GM23338 (cell line): ENCODE measurements at regions not wholly inside any gene's neighbourhood (a gene's known extent, or its start where the extent isn't known, plus 50 kb on each side); places are given as distances from the start of the nearest gene placed in this dataset.

Experiments used
- ATAC-seq: fragments of 200-7000 bp; cut with Tn5 transposase; 3 replicates; pipeline ENCODE4 v1.9.1; 2020
- DNase-seq: peaks from one replicate; pipeline ENCODE4 v3.0.0-alpha.2; 2015; ENCODE audit warnings: low spot score
- H2AFZ ChIP-seq: fragments of 200-600 bp; sonication (generic); 2 replicates; pipeline ENCODE4 v1.8.0; 2016; ENCODE audit warnings: antibody characterized with exemption, mild to moderate bottlenecking, moderate library complexity
- H3F3A ChIP-seq: fragments of 200-600 bp; sonication (generic); replicated peaks from 2 replicates; pipeline ENCODE4 v1.8.0; 2017; ENCODE audit warnings: antibody characterized with exemption, mixed run types, low read depth
- H3K27ac ChIP-seq: fragments of 200-600 bp; sonication (generic); 2 replicates; pipeline ENCODE4 v1.6.1; 2016; ENCODE audit warnings: low read depth
- H3K27me3 ChIP-seq: fragments of 200-600 bp; sonication (generic); 2 replicates; pipeline ENCODE4 v1.8.0; 2016; ENCODE audit warnings: mild to moderate bottlenecking, mixed run types, moderate library complexity; ENCODE audit not compliant: insufficient read depth
- H3K36me3 ChIP-seq: fragments of 200-600 bp; sonication (generic); 2 replicates; pipeline ENCODE4 v1.8.0; 2016; ENCODE audit warnings: mild to moderate bottlenecking; ENCODE audit not compliant: insufficient read depth
- H3K4me1 ChIP-seq: fragments of 200-600 bp; sonication (generic); 2 replicates; pipeline ENCODE4 v1.8.0; 2016; ENCODE audit warnings: mild to moderate bottlenecking, moderate library complexity; ENCODE audit not compliant: insufficient read depth
- H3K4me2 ChIP-seq: fragments of 200-600 bp; sonication (generic); 2 replicates; pipeline ENCODE4 v1.7.1; 2017; ENCODE audit warnings: mixed run types
- H3K4me3 ChIP-seq: fragments of 200-600 bp; sonication (generic); 2 replicates; pipeline ENCODE4 v1.6.1; 2016; ENCODE audit warnings: mixed run types
- H3K79me2 ChIP-seq: fragments of 200-600 bp; sonication (generic); replicated peaks from 2 replicates; pipeline ENCODE4 v1.8.0; 2017; ENCODE audit warnings: mild to moderate bottlenecking; ENCODE audit not compliant: insufficient read depth
- H3K9me2 ChIP-seq: fragments of 200-600 bp; sonication (generic); 2 replicates; pipeline ENCODE4 v1.8.0; 2017; ENCODE audit not compliant: insufficient read depth
- H4K20me1 ChIP-seq: fragments of 200-600 bp; sonication (generic); replicated peaks from 2 replicates; pipeline ENCODE4 v1.8.0; 2017; ENCODE audit warnings: mild to moderate bottlenecking; ENCODE audit not compliant: insufficient read depth
- H3K27ac Mint-ChIP-seq: 2 replicates; pipeline ENCODE4 v1.8.0; 2020; ENCODE audit warnings: inconsistent platforms, mild to moderate bottlenecking, moderate library complexity, mixed read lengths
- H3K27me3 Mint-ChIP-seq: 3 replicates; pipeline ENCODE4 v1.8.0; 2022; ENCODE audit warnings: low read depth, mild to moderate bottlenecking, moderate library complexity, mixed read lengths, inconsistent platforms; ENCODE audit not compliant: insufficient read depth, poor library complexity
- H3K36me3 Mint-ChIP-seq: 3 replicates; pipeline ENCODE4 v1.8.0; 2021; ENCODE audit warnings: low read depth, mild to moderate bottlenecking, inconsistent platforms, moderate library complexity, mixed read lengths
- H3K4me1 Mint-ChIP-seq: 3 replicates; pipeline ENCODE4 v1.8.0; 2020; ENCODE audit warnings: mild to moderate bottlenecking, inconsistent platforms, mixed read lengths
- H3K4me3 Mint-ChIP-seq: 3 replicates; pipeline ENCODE4 v1.8.0; 2021; ENCODE audit warnings: moderate library complexity, mild to moderate bottlenecking, inconsistent platforms, mixed read lengths
- H3K9me3 Mint-ChIP-seq: 3 replicates; pipeline ENCODE4 v1.8.0; 2020; ENCODE audit warnings: moderate library complexity, mild to moderate bottlenecking, inconsistent platforms, mixed read lengths
- CREB1 ChIP-seq: fragments of 250-450 bp; sonication (Bioruptor Pico); IDR thresholded peaks from 2 replicates; pipeline ENCODE4 v1.5.0; 2020; ENCODE audit warnings: low read depth, mild to moderate bottlenecking, moderate library complexity
- CTCF ChIP-seq, 2 experiments: fragments of 200-600 bp in 1 of 2; sonication (generic) in 1 of 2; conservative IDR thresholded peaks; 2 replicates each; pipeline versions ENCODE4 v1.5.1 to v1.6.1; 2016 to 2017; ENCODE audit warnings: antibody characterized with exemption in 2 of 2, low read depth in 2 of 2, mild to moderate bottlenecking in 2 of 2, moderate library complexity in 1 of 2
- EZH2 ChIP-seq: fragments of 200-600 bp; sonication (generic); IDR thresholded peaks from one replicate; pipeline ENCODE4 v1.8.0; 2017; ENCODE audit warnings: antibody characterized with exemption, mild to moderate bottlenecking, low read depth; ENCODE audit not compliant: unreplicated experiment
- EZH2phosphoT487 ChIP-seq: fragments of 200-600 bp; sonication (generic); IDR thresholded peaks from one replicate; pipeline ENCODE4 v1.8.1; 2018; ENCODE audit warnings: antibody characterized with exemption; ENCODE audit not compliant: unreplicated experiment
- JUNB ChIP-seq: IDR thresholded peaks from one replicate; pipeline ENCODE4 v1.6.1; 2016; ENCODE audit warnings: antibody characterized with exemption; ENCODE audit not compliant: unreplicated experiment
- NANOG ChIP-seq: IDR thresholded peaks from 2 replicates; pipeline ENCODE4 v1.6.1; 2016; ENCODE audit warnings: antibody characterized with exemption, borderline replicate concordance
- POLR2AphosphoS5 ChIP-seq: IDR thresholded peaks from 2 replicates; pipeline ENCODE4 v1.6.1; 2016; ENCODE audit warnings: antibody characterized with exemption, low read depth
- REST ChIP-seq: IDR thresholded peaks from one replicate; pipeline ENCODE4 v1.6.1; 2018; ENCODE audit warnings: antibody characterized with exemption; ENCODE audit not compliant: unreplicated experiment
- STAT1 ChIP-seq: IDR thresholded peaks from one replicate; pipeline ENCODE4 v1.6.1; 2016; ENCODE audit warnings: antibody characterized with exemption; ENCODE audit not compliant: unreplicated experiment
- ZNF114 ChIP-seq: fragments of 250-450 bp; sonication (Bioruptor Pico); IDR thresholded peaks from 2 replicates; pipeline ENCODE4 v1.5.0; 2020; ENCODE audit warnings: mild to moderate bottlenecking, moderate library complexity
- ZNF331 ChIP-seq: fragments of 250-450 bp; sonication (Bioruptor Pico); IDR thresholded peaks from 2 replicates; pipeline ENCODE4 v1.5.0; 2020; ENCODE audit warnings: low read depth, mild to moderate bottlenecking, moderate library complexity
- ZNF462 ChIP-seq: fragments of 250-450 bp; sonication (Bioruptor Pico); IDR thresholded peaks from 2 replicates; pipeline ENCODE4 v1.5.0; 2020; ENCODE audit warnings: mild to moderate bottlenecking, moderate library complexity
- TF ChIP-seq, protein P1 (sequence below): IDR thresholded peaks from 2 replicates; pipeline ENCODE4 v1.6.1; 2016; ENCODE audit warnings: antibody characterized with exemption

DNA sequence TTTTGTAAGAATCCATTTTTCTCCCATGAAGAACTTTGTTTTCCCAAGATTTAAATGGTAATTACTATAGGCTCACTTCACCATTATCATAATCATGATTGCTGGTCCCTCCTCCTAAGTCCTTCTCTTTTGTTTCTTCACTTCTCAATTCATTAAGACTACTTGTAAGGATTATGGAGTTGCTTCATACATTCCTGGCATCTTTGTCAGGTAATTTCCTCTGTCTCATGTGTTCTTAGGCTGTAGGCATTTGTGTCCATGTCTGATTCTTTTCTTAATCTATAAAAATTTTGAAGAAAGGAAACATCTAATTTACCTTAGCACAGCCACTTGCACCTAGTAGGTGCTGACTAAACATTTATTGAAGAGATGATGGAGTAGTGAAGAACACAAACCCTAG lies 79.9 kb upstream of the SATB1 start:
- H3K9me2 ChIP-seq, result 0 out of 2 replicates have a peak, but pooled peaks cover 6% of the 10 kb centered on the region

More for the DNA sequence above, 79.9 kb upstream of the SATB1 start:
- Mint-ChIP-seq H3K27me3 (peaks cover 2% of the 10 kb centered on the region), H3K4me1 (peaks cover 25% of the 10 kb centered on the region), H3K36me3 (no peaks in the 10 kb centered on the region), H3K4me3 (no peak overlapping the region), H3K9me3 (no peaks in the 10 kb centered on the region), H3K27ac (no peak overlapping the region)
- Histone ChIP-seq H3K4me3 (no peak overlapping the region), H3K36me3 (no peaks in the 10 kb centered on the region), H3K4me1 (peaks cover 5% of the 10 kb centered on the region; the same call in 1 of the 2 replicates), H2AFZ (no peak overlapping the region), H3K27ac (no peak overlapping the region), H3K27me3 (no peaks in the 10 kb centered on the region), H3K79me2 (no peaks in the 10 kb centered on the region), H3K4me2 (no peak overlapping the region), H3F3A (no peaks in the 10 kb centered on the region), H4K20me1 (no peaks in the 10 kb centered on the region)
- TF ChIP-seq JUNB, result no peak
- no peak for TF ChIP-seq ZNF331 (CRISPR knock-in tag)
- TF ChIP-seq EZH2, result no peak
- TF ChIP-seq EZH2phosphoT487, result no peak
- TF ChIP-seq STAT1, result no peak
- TF ChIP-seq NANOG, result no peak
- TF ChIP-seq ZNF462, result no peak
- TF ChIP-seq, protein P1, sequence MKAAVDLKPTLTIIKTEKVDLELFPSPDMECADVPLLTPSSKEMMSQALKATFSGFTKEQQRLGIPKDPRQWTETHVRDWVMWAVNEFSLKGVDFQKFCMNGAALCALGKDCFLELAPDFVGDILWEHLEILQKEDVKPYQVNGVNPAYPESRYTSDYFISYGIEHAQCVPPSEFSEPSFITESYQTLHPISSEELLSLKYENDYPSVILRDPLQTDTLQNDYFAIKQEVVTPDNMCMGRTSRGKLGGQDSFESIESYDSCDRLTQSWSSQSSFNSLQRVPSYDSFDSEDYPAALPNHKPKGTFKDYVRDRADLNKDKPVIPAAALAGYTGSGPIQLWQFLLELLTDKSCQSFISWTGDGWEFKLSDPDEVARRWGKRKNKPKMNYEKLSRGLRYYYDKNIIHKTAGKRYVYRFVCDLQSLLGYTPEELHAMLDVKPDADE, result no peak
- TF ChIP-seq POLR2AphosphoS5, result no peak
- TF ChIP-seq ZNF114 (CRISPR knock-in tag), result no peak
- TF ChIP-seq CTCF (conservative IDR thresholded peaks at IDR 0.05; ENCODE audit: low read depth in 2 of 2), result no peak
- TF ChIP-seq REST, result no peak
- TF ChIP-seq CREB1, result no peak
- DNase-seq, result no peak
- ATAC-seq, result no peak
